ENCODE measurements at regions not wholly inside any gene's neighbourhood (a gene's known extent, or its start where the extent isn't known, plus 50 kb on each side); places are given as distances from the start of the nearest gene placed in this dataset.

GRCh38 chr7:112873831-112874553 lies 83.8 kb upstream of the TMEM168 start:
- POLR2A ChIA-PET, result no interaction called here

GRCh38 chr7:112869111-112869774 lies 79.0 kb upstream of the TMEM168 start:
- Histone ChIP-seq H3K4me3 (ENCODE audit: low read depth, low read length) (no peak overlapping the region), H3K27ac (ENCODE audit: extremely low read depth, low read depth, low read length) (no peak overlapping the region), H3K36me3 (ENCODE audit: control insufficient read depth in 2 of 2, insufficient read depth in 1 of 2, low read length in 2 of 2) (no peaks in the 10 kb centered on the region), H3K9me3 (ENCODE audit: control insufficient read depth, insufficient read depth, low read depth, low read length) (no peaks in the 10 kb centered on the region), H3K4me1 (ENCODE audit: control insufficient read depth, insufficient read depth, low read length) (no peaks in the 10 kb centered on the region)
- TF ChIP-seq CTCF (tag by site-specific recombination; IDR thresholded peaks at IDR 0.05) (peak; percentile 72), ZNF654 (tag by site-specific recombination; IDR thresholded peaks at IDR 0.05; ENCODE audit: low read depth) (peak; percentile 38; the same call in 1 of the 2 replicates), ZNF114 (tag by site-specific recombination; IDR thresholded peaks at IDR 0.05) (no peak)
- ChIA-PET CTCF (interaction anchor here (0.6 to 2.5 kb wide), 11 partner anchors 10 to 1387 kb away, joined by 3 to 7 read pairs (median 4); partner anchors contain the start of gene TMEM168), POLR2A (no interaction called here)

More at GRCh38 chr7:112873831-112874553, 83.8 kb upstream of the TMEM168 start:
- Histone ChIP-seq H3K4me1 (ENCODE audit: control insufficient read depth, insufficient read depth, low read length) (no peaks in the 10 kb centered on the region), H3K36me3 (ENCODE audit: control insufficient read depth in 2 of 2, insufficient read depth in 1 of 2, low read length in 2 of 2) (peaks cover 0 to 4% of the 10 kb centered on the region in 2 experiments; a peak in 1 of 3 replicates), H3K27ac (ENCODE audit: extremely low read depth, low read depth, low read length) (no peak overlapping the region), H3K9me3 (ENCODE audit: control insufficient read depth, insufficient read depth, low read depth, low read length) (no peaks in the 10 kb centered on the region), H3K4me3 (ENCODE audit: low read depth, low read length) (no peak overlapping the region)
- TF ChIP-seq ZNF133 (tag by site-specific recombination; IDR thresholded peaks at IDR 0.05) (no peak), ZNF530 (tag by site-specific recombination; IDR thresholded peaks at IDR 0.05; ENCODE audit: low read depth) (no peak), TSHZ1 (tag by site-specific recombination; IDR thresholded peaks at IDR 0.05; ENCODE audit: borderline replicate concordance) (no peak), ZNF580 (tag by site-specific recombination; IDR thresholded peaks at IDR 0.05) (peak; percentile 51; the same call in 1 of the 2 replicates), ZNF132 (tag by site-specific recombination; IDR thresholded peaks at IDR 0.05; ENCODE audit: borderline replicate concordance) (no peak), ZNF544 (tag by site-specific recombination; IDR thresholded peaks at IDR 0.05) (no peak), KLF17 (tag by site-specific recombination; IDR thresholded peaks at IDR 0.05) (no peak), ZNF654 (tag by site-specific recombination; IDR thresholded peaks at IDR 0.05; ENCODE audit: low read depth) (no peak), SCRT2 (tag by site-specific recombination; IDR thresholded peaks at IDR 0.05) (no peak), ZNF350 (tag by site-specific recombination; IDR thresholded peaks at IDR 0.05) (no peak), ZNF416 (tag by site-specific recombination; IDR thresholded peaks at IDR 0.05) (no peak), ZNF561 (tag by site-specific recombination; IDR thresholded peaks at IDR 0.05; ENCODE audit: borderline replicate concordance) (no peak), ZNF146 (tag by site-specific recombination; IDR thresholded peaks at IDR 0.05) (peak; percentile 62; the same call in 1 of the 2 replicates)
- CTCF ChIA-PET, result no interaction called here
